Spleen (tissue), 7 donors: ENCODE measurements at regions not wholly inside any gene's neighbourhood (a gene's known extent, or its start where the extent isn't known, plus 50 kb on each side); places are given as distances from the start of the nearest gene placed in this dataset.

Source experiments
- CTCF ChIP-seq, 11 experiments: fragments of 200-600 bp in 7 of 11; fragments of 450-650 bp in 4 of 11; sonication (generic) in 4 of 11; IDR thresholded peaks in 8 of 11; conservative IDR thresholded peaks in 3 of 11; 1 replicate in 7 of 11; 2 replicates in 4 of 11; pipeline versions ENCODE4 v1.4.0 to v1.8.0; 2016 to 2021; ENCODE audit warnings: antibody characterized with exemption in 11 of 11, inconsistent platforms in 4 of 11, mild to moderate bottlenecking in 1 of 11
- POLR2A ChIP-seq, 3 donors: fragments of 450-650 bp; IDR thresholded peaks; one replicate each; pipeline ENCODE4 v1.5.1; 2017; ENCODE audit warnings: antibody characterized with exemption in 3 of 3, mild to moderate bottlenecking in 1 of 3
- donor health status: DM: no; HTN: no; CAD: no; lungs with moderate emphysema.
- donor health status: DM: no; HTN: no; CAD: no.
- donor health status: DM: no; HTN: no; CAD: no.

- TF ChIP-seq POLR2A (IDR thresholded peaks at IDR 0.05) (no peak), CTCF (IDR thresholded peaks at IDR 0.05 in 8 of 11, conservative IDR thresholded peaks at IDR 0.05 in 3 of 11) (peak in 10 of 11 experiments; percentile 33 to 77 (median 62))
These were observed 1793.9 kb downstream of the NCAM2 start for GRCh38 chr21:22791986-22792560.
